H1 (cell line): ENCODE measurements at regions not wholly inside any gene's neighbourhood (a gene's known extent, or its start where the extent isn't known, plus 50 kb on each side); places are given as distances from the start of the nearest gene placed in this dataset.

ENCODE experiments used
- CTCF ChIA-PET: fragments of 300-600 bp; sonication (Branson Sonifier 250); formaldehyde crosslinking; loops from one replicate; lab custom pipeline; 2021; ENCODE audit not compliant: partially characterized antibody; lab: Charles Lee
- POLR2A ChIA-PET: fragments of 300-600 bp; sonication (Branson Sonifier 250); formaldehyde crosslinking; loops from one replicate; lab custom pipeline; 2021; ENCODE audit warnings: inconsistent platforms; ENCODE audit not compliant: partially characterized antibody; lab: Charles Lee
- DNase-seq, 2 experiments: peaks; one replicate each; pipeline versions ENCODE4 v3.0.0 to v3.0.0-alpha.2; 2010 to 2022; ENCODE audit warnings: low spot score in 2 of 2, low read depth in 1 of 2, mixed read lengths in 1 of 2
- FAIRE-seq: peaks from 2 replicates; lab custom pipeline; 2011; peaks lifted over from hg19 to GRCh38; lab: Jason Lieb, UNC
- H2AFZ ChIP-seq: 2 replicates; pipeline ENCODE4 v1.8.1; 2012; ENCODE audit warnings: low read length, inconsistent platforms
- H2AK5ac ChIP-seq: 2 replicates; pipeline ENCODE4 v1.6.1; 2013; ENCODE audit warnings: low read depth, low read length
- H2BK120ac ChIP-seq: replicated peaks from 2 replicates; pipeline ENCODE3; 2013; ENCODE audit warnings: low read depth, low read length, inconsistent platforms
- H2BK12ac ChIP-seq: 2 replicates; pipeline ENCODE4 v1.6.1; 2013; ENCODE audit warnings: low read depth, low read length
- H2BK15ac ChIP-seq: 2 replicates; pipeline ENCODE4 v1.6.1; 2013; ENCODE audit warnings: low read length
- H2BK20ac ChIP-seq: 2 replicates; pipeline ENCODE4 v1.6.1; 2013; ENCODE audit warnings: low read length
- H2BK5ac ChIP-seq: 2 replicates; pipeline ENCODE4 v1.6.1; 2013; ENCODE audit warnings: low read depth, low read length
- H3K14ac ChIP-seq: 2 replicates; pipeline ENCODE4 v1.6.1; 2013; ENCODE audit warnings: inconsistent platforms; ENCODE audit not compliant: insufficient read length
- H3K18ac ChIP-seq: 2 replicates; pipeline ENCODE4 v1.6.1; 2013; ENCODE audit warnings: low read length; ENCODE audit errors: extremely low read depth
- H3K23ac ChIP-seq: 2 replicates; pipeline ENCODE4 v1.6.1; 2013; ENCODE audit warnings: inconsistent platforms; ENCODE audit not compliant: insufficient read length
- H3K23me2 ChIP-seq: 2 replicates; pipeline ENCODE4 v1.6.1; 2013; ENCODE audit warnings: low read depth, low read length
- H3K27ac ChIP-seq: 2 replicates; pipeline ENCODE4 v1.6.1; 2011; ENCODE audit warnings: low read depth, low read length, inconsistent platforms
- H3K27me3 ChIP-seq, 4 experiments: replicated peaks in 1 of 4; 1 replicate in 1 of 4; 2 replicates in 3 of 4; pipeline versions ENCODE4 v1.6.1 to v1.8.1; 2011 to 2013; ENCODE audit warnings: low read length in 3 of 4, mild to moderate bottlenecking in 3 of 4, inconsistent platforms in 2 of 4, mixed read lengths in 2 of 4, moderate library complexity in 1 of 4; ENCODE audit not compliant: control insufficient read depth in 3 of 4, insufficient read depth in 3 of 4; ENCODE audit errors: extremely low read depth in 1 of 4
- H3K36me3 ChIP-seq, 4 experiments: 2 replicates each; pipeline versions ENCODE4 v1.6.1 to v1.8.1; 2011 to 2013; ENCODE audit warnings: mild to moderate bottlenecking in 4 of 4, low read length in 3 of 4, moderate library complexity in 2 of 4, control low read depth in 1 of 4, inconsistent platforms in 1 of 4; ENCODE audit not compliant: insufficient read depth in 4 of 4, control insufficient read depth in 2 of 4
- H3K4ac ChIP-seq: replicated peaks from 2 replicates; pipeline ENCODE3; 2013; ENCODE audit warnings: low read length, low read depth, mixed read lengths, inconsistent platforms; ENCODE audit not compliant: insufficient read length
- H3K4me1 ChIP-seq, 4 experiments: replicated peaks in 1 of 4; 1 replicate in 1 of 4; 2 replicates in 3 of 4; pipeline versions ENCODE4 v1.6.1 to v1.8.1; 2011 to 2013; ENCODE audit warnings: low read length in 3 of 4, inconsistent platforms in 2 of 4, mixed read lengths in 1 of 4; ENCODE audit not compliant: insufficient read depth in 4 of 4, control insufficient read depth in 3 of 4
- H3K4me2 ChIP-seq, 2 experiments: 2 replicates each; pipeline versions ENCODE4 v1.6.1 to v1.8.1; 2011 to 2013; ENCODE audit warnings: low read depth in 2 of 2, low read length in 2 of 2, control low read depth in 1 of 2, inconsistent platforms in 1 of 2, mild to moderate bottlenecking in 1 of 2; ENCODE audit not compliant: insufficient read depth in 1 of 2
- H3K4me3 ChIP-seq, 4 experiments: fragments of 200-600, 300-600 bp in 1 of 4; sonication (generic), shearing (Covaris generic), sonication (Bioruptor Twin) in 1 of 4; 2 replicates each; pipeline versions ENCODE4 v1.5.1 to v1.8.1; 2011 to 2016; ENCODE audit warnings: low read length in 4 of 4, low read depth in 3 of 4, control low read depth in 2 of 4, inconsistent platforms in 2 of 4, mild to moderate bottlenecking in 2 of 4, mixed read lengths in 1 of 4, moderate library complexity in 1 of 4; ENCODE audit not compliant: insufficient read depth in 2 of 4; ENCODE audit errors: extremely low read depth in 1 of 4
- H3K56ac ChIP-seq: replicated peaks from 2 replicates; pipeline ENCODE3; 2013; ENCODE audit warnings: low read depth, mild to moderate bottlenecking, mixed read lengths, low read length, inconsistent platforms; ENCODE audit not compliant: insufficient read length
- H3K79me1 ChIP-seq: 2 replicates; pipeline ENCODE4 v1.6.1; 2013; ENCODE audit warnings: low read depth, low read length, control low read depth
- H3K79me2 ChIP-seq, 2 experiments: 2 replicates each; pipeline versions ENCODE4 v1.6.1 to v1.8.1; 2012 to 2013; ENCODE audit warnings: low read length in 2 of 2, mild to moderate bottlenecking in 2 of 2, inconsistent platforms in 1 of 2; ENCODE audit not compliant: insufficient read depth in 2 of 2, control insufficient read depth in 1 of 2
- H3K9ac ChIP-seq, 4 experiments: replicated peaks in 1 of 4; 1 replicate in 1 of 4; 2 replicates in 3 of 4; pipeline versions ENCODE4 v1.6.1 to v1.8.1; 2011 to 2013; ENCODE audit warnings: low read depth in 3 of 4, low read length in 3 of 4, control low read depth in 2 of 4, mild to moderate bottlenecking in 2 of 4, moderate library complexity in 2 of 4, inconsistent platforms in 1 of 4; ENCODE audit errors: extremely low read depth in 1 of 4
- H3K9me3 ChIP-seq, 2 experiments: 2 replicates each; pipeline versions ENCODE4 v1.6.1 to v1.8.1; 2012 to 2013; ENCODE audit warnings: mild to moderate bottlenecking in 2 of 2, moderate library complexity in 2 of 2, control low read depth in 1 of 2, inconsistent platforms in 1 of 2, low read depth in 1 of 2, low read length in 1 of 2, mixed read lengths in 1 of 2; ENCODE audit not compliant: insufficient read depth in 2 of 2
- H4K20me1 ChIP-seq, 2 experiments: replicated peaks in 1 of 2; 2 replicates each; pipeline versions ENCODE3 to v1.8.1; 2011 to 2013; ENCODE audit warnings: inconsistent platforms in 2 of 2, low read length in 2 of 2, mild to moderate bottlenecking in 1 of 2; ENCODE audit not compliant: insufficient read depth in 2 of 2, control insufficient read depth in 1 of 2
- H4K5ac ChIP-seq: 2 replicates; pipeline ENCODE4 v1.6.1; 2013; ENCODE audit warnings: low read length, low read depth, mixed read lengths, inconsistent platforms; ENCODE audit not compliant: insufficient read length
- H4K8ac ChIP-seq: 2 replicates; pipeline ENCODE4 v1.8.0; 2013; ENCODE audit warnings: mild to moderate bottlenecking, moderate library complexity, low read length, inconsistent platforms; ENCODE audit not compliant: insufficient read depth; ENCODE audit errors: extremely low read depth
- H4K91ac ChIP-seq: replicated peaks from 2 replicates; pipeline ENCODE3; 2013; ENCODE audit warnings: low read length, mixed read lengths, inconsistent platforms; ENCODE audit not compliant: insufficient read length
- HDAC6 ChIP-seq: IDR thresholded peaks from one replicate; pipeline ENCODE4 v1.7.1; 2012; ENCODE audit warnings: low read depth, mild to moderate bottlenecking, inconsistent platforms, low read length, moderate library complexity
- JUND ChIP-seq: IDR thresholded peaks from 2 replicates; pipeline ENCODE4 v1.6.1; 2011; ENCODE audit warnings: mild to moderate bottlenecking, improper control_type of control experiment, low read length
- WGBS, 2 experiments: shearing (Covaris generic) in 1 of 2; methylation state at CpG; one replicate each; pipeline versions ENCODE4 v1.1.6 to v1.1.7; 2013 to 2015; ENCODE audit warnings: low lambda C conversion rate in 2 of 2, mixed read lengths in 2 of 2, inconsistent platforms in 1 of 2, low coverage in 1 of 2, missing lambda C conversion rate in 1 of 2; ENCODE audit not compliant: insufficient replicate concordance in 2 of 2, insufficient coverage in 1 of 2, insufficient read length in 1 of 2; ENCODE audit errors: extremely low coverage in 1 of 2, missing lambda C conversion rate in 1 of 2; 5-methylcytosine and 5-hydroxymethylcytosine counted together

DNA sequence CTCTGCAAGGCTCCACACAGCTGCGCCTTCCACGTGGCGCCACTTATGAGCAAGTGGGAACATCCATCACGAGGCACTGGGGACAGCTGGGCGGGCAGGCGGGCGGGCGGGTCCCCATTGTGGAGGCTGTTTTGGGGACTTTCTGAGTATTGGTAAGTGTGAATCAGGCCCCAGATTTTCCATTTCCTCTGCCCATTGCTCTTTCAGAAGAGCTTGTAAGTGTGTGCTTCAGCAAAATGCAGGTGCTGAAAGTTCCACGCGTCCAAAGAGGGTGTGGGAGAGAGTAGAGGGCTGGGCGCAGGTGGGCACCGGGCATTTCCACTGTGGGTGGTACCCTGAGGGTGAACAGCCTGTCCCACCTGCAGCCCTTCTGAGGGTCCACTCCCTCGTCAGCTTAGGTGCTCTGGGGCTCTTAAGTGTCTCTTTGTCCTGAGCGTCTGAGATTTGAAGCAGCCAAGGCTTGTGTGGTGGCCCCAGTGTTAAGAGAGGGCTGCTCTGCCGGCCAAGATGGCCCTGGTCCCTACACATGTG is 177.1 kb downstream of the RPLP1 start:
- WGBS, 2 experiments, result 82% methylated on average over 10 of the region's 15 CpGs; no CpG with 5 or more reads in 1 of the 2 experiments

More for the DNA sequence above, 177.1 kb downstream of the RPLP1 start:
- Histone ChIP-seq H2AFZ (no peak overlapping the region), H3K14ac (no peak overlapping the region), H3K79me1 (no peaks in the 10 kb centered on the region), H4K5ac (no peak overlapping the region), H3K18ac (no peak overlapping the region), H2BK20ac (no peak overlapping the region), H3K4me2 (no peak overlapping the region), H3K56ac (no peak overlapping the region), H3K9me3 (no peaks in the 10 kb centered on the region), H3K27ac (no peak overlapping the region), H3K4me1 (no peaks in the 10 kb centered on the region), H3K36me3 (no peaks in the 10 kb centered on the region), H3K4ac (no peak overlapping the region), H4K8ac (no peak overlapping the region), H3K23me2 (peaks cover 3% of the 10 kb centered on the region; the same call in 1 of the 2 replicates), H3K9ac (no peak overlapping the region), H4K91ac (no peak overlapping the region), H2BK15ac (no peak overlapping the region), H4K20me1 (peaks cover 0 to 2% of the 10 kb centered on the region in 2 experiments), H2BK12ac (no peak overlapping the region), H2BK5ac (no peak overlapping the region), H2BK120ac (no peak overlapping the region), H3K4me3 (no peak overlapping the region), H2AK5ac (no peak overlapping the region), H3K27me3 (no peaks in the 10 kb centered on the region; a peak in 1 of 7 replicates), H3K79me2 (no peaks in the 10 kb centered on the region), H3K23ac (no peak overlapping the region)
- TF ChIP-seq JUND (no peak), HDAC6 (no peak)
- no peak for FAIRE-seq
- ChIA-PET POLR2A (no interaction called here), CTCF (interaction anchor here (1.4 kb wide), 1 partner anchor 153 kb away, joined by 3 read pairs; no protein-coding TSS in a partner anchor)
- no peak for DNase-seq
